Activated naive CD4-positive, alpha-beta T cell treated with anti-CD3 and anti-CD28 coated beads for 36 hours (primary cell): ENCODE measurements at regions not wholly inside any gene's neighbourhood (a gene's known extent, or its start where the extent isn't known, plus 50 kb on each side); places are given as distances from the start of the nearest gene placed in this dataset.

Source experiments
- CTCF ChIA-PET: fragments of 350-600 bp; sonication (Branson Sonifier 250); formaldehyde crosslinking; loops from one replicate; lab custom pipeline; 2021; ENCODE audit warnings: antibody characterized with exemption; lab: Charles Lee
- DNase-seq: peaks from one replicate; pipeline ENCODE4 v3.0.0-alpha.2; 2020
- H3K27ac Mint-ChIP-seq: one replicate; pipeline ENCODE4 v1.8.0; 2021; ENCODE audit warnings: mild to moderate bottlenecking, mixed read lengths
- H3K27me3 Mint-ChIP-seq: one replicate; pipeline ENCODE4 v1.8.0; 2021; ENCODE audit warnings: low read depth, mixed read lengths
- H3K36me3 Mint-ChIP-seq: one replicate; pipeline ENCODE4 v1.8.0; 2021; ENCODE audit warnings: low read depth, mixed read lengths
- H3K4me1 Mint-ChIP-seq: one replicate; pipeline ENCODE4 v1.8.0; 2021; ENCODE audit warnings: low read depth, mixed read lengths
- H3K4me3 Mint-ChIP-seq: one replicate; pipeline ENCODE4 v1.8.0; 2021; ENCODE audit warnings: mild to moderate bottlenecking, moderate library complexity, mixed read lengths
- H3K9me3 Mint-ChIP-seq: one replicate; pipeline ENCODE4 v1.8.0; 2021; ENCODE audit warnings: mixed read lengths
- intact Hi-C: fragments of 100-400 bp; cut with micrococcal nuclease; formaldehyde crosslinking; loops from one replicate; pipeline ENCODE4 v1.15.1; 2023

DNA sequence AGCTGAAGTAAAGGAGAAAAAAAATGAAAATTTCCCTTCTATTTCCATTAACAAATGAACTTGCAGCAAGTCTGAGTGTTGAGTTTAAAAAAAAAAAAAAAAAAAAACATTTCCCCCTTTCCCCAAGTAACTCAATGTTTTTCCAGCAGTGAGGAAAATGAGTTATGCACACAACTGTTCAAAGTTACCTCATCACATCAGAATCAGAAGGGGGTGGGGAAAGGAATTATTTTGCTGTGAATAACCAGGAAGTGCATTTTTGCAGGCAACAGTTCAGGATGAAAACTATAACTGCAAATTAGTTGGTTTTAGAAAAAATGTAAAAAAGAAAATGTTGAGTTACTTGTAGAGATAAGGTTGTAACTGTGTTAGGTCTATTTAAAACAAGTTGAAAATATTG lies 568.9 kb upstream of the CITED2 start:
- H3K27ac Mint-ChIP-seq: no peak overlapping the region
- intact Hi-C loops: no loop called here
- CTCF ChIA-PET: interaction anchor here (0.7 kb wide), 1 partner anchor 325 kb away, joined by 4 read pairs; no protein-coding TSS in a partner anchor
- no peaks in the 10 kb centered on the region for H3K4me1 Mint-ChIP-seq
- H3K27me3 Mint-ChIP-seq: peaks cover 4% of the 10 kb centered on the region
- no peaks in the 10 kb centered on the region for H3K9me3 Mint-ChIP-seq
- H3K36me3 Mint-ChIP-seq: no peaks in the 10 kb centered on the region
- no peak overlapping the region for H3K4me3 Mint-ChIP-seq
- DNase-seq: no peak

DNA sequence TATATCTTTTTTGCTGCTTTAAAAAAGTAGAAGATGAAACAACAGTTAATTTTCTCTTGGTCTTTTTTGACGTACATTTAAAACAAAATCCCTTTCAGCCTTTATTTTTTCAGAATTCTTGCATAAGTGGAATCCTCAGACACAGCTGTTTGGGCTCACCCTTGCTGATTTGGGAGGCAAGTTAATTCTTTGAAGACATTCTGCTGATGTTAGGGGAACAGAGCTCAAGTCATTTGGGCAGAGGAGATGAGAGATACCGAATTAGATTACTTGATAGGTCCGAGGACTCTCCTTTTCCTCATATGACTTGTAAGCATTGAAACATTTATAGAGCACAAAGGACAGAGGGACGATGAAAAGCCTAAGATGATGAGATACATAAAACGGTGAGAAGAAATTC lies 567.9 kb upstream of the CITED2 start:
- intact Hi-C loops: no loop called here
- CTCF ChIA-PET: no interaction called here
- no peaks in the 10 kb centered on the region for H3K36me3 Mint-ChIP-seq

GRCh38 chr6:139941826-139942225 lies 567.4 kb upstream of the CITED2 start:
- Mint-ChIP-seq H3K4me1 (no peaks in the 10 kb centered on the region), H3K27ac (no peak overlapping the region), H3K27me3 (peaks cover 3% of the 10 kb centered on the region), H3K36me3 (no peaks in the 10 kb centered on the region), H3K9me3 (no peaks in the 10 kb centered on the region), H3K4me3 (no peak overlapping the region)
- intact Hi-C loops: no loop called here
- CTCF ChIA-PET: no interaction called here
- no peak for DNase-seq

More for the DNA sequence above, 567.9 kb upstream of the CITED2 start:
- Mint-ChIP-seq H3K4me1 (no peaks in the 10 kb centered on the region), H3K4me3 (no peak overlapping the region), H3K9me3 (no peaks in the 10 kb centered on the region), H3K27me3 (peaks cover 4% of the 10 kb centered on the region), H3K27ac (no peak overlapping the region)
- no peak for DNase-seq

- H3K9me3 Mint-ChIP-seq: no peaks in the 10 kb centered on the region
- no peaks in the 10 kb centered on the region for H3K36me3 Mint-ChIP-seq
- H3K4me1 Mint-ChIP-seq: no peaks in the 10 kb centered on the region
- intact Hi-C loops: no loop called here
- H3K27ac Mint-ChIP-seq: no peak overlapping the region
- CTCF ChIA-PET: no interaction called here
- H3K4me3 Mint-ChIP-seq: no peak overlapping the region
- no peak for DNase-seq
- H3K27me3 Mint-ChIP-seq: peaks cover 3% of the 10 kb centered on the region
Measured at GRCh38 chr6:139940741-139941729, 566.6 kb upstream of the CITED2 start.

GRCh38 chr6:139939189-139939979 lies 564.9 kb upstream of the CITED2 start:
- H3K27ac Mint-ChIP-seq: no peak overlapping the region
- intact Hi-C loops: no loop called here
- CTCF ChIA-PET: no interaction called here

DNA sequence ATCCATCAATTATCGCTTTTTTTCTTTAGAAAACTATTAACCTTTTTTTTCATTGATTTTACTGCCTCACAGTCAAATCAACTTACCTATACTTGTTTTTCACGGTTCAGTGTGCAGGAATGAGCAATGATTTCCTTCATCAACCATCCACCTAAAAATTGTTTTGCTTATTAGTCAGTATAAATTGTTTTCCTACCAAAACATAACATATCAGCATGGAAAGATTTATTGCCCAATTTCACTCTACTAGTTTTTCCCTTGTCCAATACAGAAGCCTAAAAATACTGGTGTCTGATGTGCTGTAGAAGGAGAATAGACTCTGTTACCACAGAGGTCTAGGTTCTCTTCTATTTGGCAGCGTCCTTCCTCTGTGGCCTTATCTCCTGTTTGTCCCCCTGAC lies 558.2 kb upstream of the CITED2 start:
- no peaks in the 10 kb centered on the region for H3K27me3 Mint-ChIP-seq
- CTCF ChIA-PET: no interaction called here
- intact Hi-C loops: no loop called here
- no peaks in the 10 kb centered on the region for H3K4me1 Mint-ChIP-seq
- H3K9me3 Mint-ChIP-seq: no peaks in the 10 kb centered on the region
- H3K36me3 Mint-ChIP-seq: no peaks in the 10 kb centered on the region
- no peak overlapping the region for H3K4me3 Mint-ChIP-seq
- no peak for DNase-seq
- H3K27ac Mint-ChIP-seq: no peak overlapping the region

More at GRCh38 chr6:139939189-139939979, 564.9 kb upstream of the CITED2 start:
- DNase-seq: no peak
- H3K4me1 Mint-ChIP-seq: no peaks in the 10 kb centered on the region
- H3K27me3 Mint-ChIP-seq: no peaks in the 10 kb centered on the region
- no peak overlapping the region for H3K4me3 Mint-ChIP-seq
- no peaks in the 10 kb centered on the region for H3K9me3 Mint-ChIP-seq
- no peaks in the 10 kb centered on the region for H3K36me3 Mint-ChIP-seq

- CTCF ChIA-PET: no interaction called here
- no peak for DNase-seq
- intact Hi-C loops: no loop called here
- Mint-ChIP-seq H3K36me3 (no peaks in the 10 kb centered on the region), H3K4me1 (no peaks in the 10 kb centered on the region), H3K27me3 (no peaks in the 10 kb centered on the region), H3K27ac (no peak overlapping the region), H3K4me3 (no peak overlapping the region), H3K9me3 (no peaks in the 10 kb centered on the region)
Measured at GRCh38 chr6:139931747-139932146, 557.3 kb upstream of the CITED2 start.

DNA sequence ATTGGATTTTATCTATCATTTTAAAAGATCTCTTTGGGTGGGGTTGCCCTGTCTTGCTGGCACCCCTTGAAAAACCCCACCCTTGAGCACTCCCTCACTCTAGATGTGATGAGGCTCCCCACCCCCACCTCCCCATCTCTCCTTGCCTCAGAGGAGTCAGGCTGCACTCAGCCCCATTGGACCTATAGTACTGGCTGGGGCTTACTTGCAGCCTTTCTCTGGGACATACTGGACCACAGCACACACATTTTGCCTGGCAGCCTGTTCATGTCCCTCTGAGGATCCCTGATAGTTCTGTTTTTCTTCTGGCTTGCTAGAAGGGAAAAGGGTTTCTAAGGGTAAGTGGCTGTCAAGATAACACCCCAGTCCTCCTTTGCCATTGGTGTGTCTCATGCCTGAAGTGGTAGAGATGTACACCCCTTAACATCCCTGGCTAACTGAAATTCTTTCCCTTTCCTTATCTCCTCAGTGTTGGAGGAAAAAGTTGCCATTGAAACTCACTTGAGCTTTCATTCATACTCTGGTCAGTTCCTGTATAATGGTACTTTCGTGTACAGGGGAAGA lies 553.4 kb upstream of the CITED2 start:
- intact Hi-C loops: loop anchor here (1.0 kb wide), 1 partner anchor 559 kb away; no protein-coding TSS in a partner anchor
- Mint-ChIP-seq H3K27ac (no peak overlapping the region), H3K9me3 (no peaks in the 10 kb centered on the region), H3K4me1 (no peaks in the 10 kb centered on the region), H3K27me3 (peaks cover 1% of the 10 kb centered on the region), H3K4me3 (no peak overlapping the region), H3K36me3 (no peaks in the 10 kb centered on the region)
- CTCF ChIA-PET: no interaction called here
- no peak for DNase-seq

DNA sequence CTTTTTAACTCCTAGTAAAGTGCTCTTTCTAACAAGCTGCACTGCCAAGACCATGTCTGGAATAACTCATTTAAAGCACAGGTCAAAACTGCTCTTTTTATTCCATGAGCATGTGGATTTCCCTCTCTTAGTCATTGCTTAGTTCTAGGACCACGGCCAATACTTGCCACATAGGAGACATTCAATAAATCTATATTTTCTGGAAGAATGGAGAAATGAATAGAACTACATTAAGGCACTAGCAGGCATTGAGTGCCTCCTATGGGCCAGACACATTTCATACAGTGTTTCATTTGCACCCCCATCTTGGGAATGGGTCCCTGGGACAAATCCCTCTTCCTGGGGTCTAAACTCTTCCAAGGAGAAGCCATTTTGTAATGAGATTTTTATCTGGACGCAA lies 552.8 kb upstream of the CITED2 start:
- CTCF ChIA-PET: no interaction called here
- Mint-ChIP-seq H3K27me3 (peaks cover 1% of the 10 kb centered on the region), H3K36me3 (no peaks in the 10 kb centered on the region), H3K4me3 (no peak overlapping the region), H3K4me1 (no peaks in the 10 kb centered on the region), H3K9me3 (no peaks in the 10 kb centered on the region), H3K27ac (no peak overlapping the region)
- intact Hi-C loops: loop anchor here (1.0 kb wide), 1 partner anchor 558 kb away; no protein-coding TSS in a partner anchor
- DNase-seq: peak; percentile 6

DNA sequence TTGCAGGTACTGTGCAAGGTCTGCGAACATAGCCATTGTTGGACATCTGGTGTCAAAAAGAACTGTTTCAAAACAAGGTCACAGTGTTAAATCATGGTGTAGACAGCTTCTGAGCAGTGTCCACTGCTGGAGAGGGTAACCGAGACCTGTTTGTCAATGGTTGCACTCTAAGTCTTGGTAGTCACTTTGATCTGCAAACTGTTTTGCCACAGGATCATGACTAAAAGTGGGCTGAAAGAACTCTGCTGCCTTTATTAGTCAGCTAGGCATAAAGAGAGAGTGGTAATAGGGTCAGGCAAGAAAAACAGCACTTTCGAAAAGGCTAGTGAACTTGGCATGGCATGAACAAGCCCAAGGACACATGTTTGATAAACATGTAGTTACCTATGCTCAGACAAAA lies 552.3 kb upstream of the CITED2 start:
- H3K36me3 Mint-ChIP-seq: no peaks in the 10 kb centered on the region
- H3K4me3 Mint-ChIP-seq: no peak overlapping the region
- DNase-seq: no peak
- no peaks in the 10 kb centered on the region for H3K4me1 Mint-ChIP-seq
- intact Hi-C loops: loop anchor here (1.0 kb wide), 1 partner anchor 557 kb away; no protein-coding TSS in a partner anchor
- H3K9me3 Mint-ChIP-seq: no peaks in the 10 kb centered on the region
- peaks cover 3% of the 10 kb centered on the region for H3K27me3 Mint-ChIP-seq
- no peak overlapping the region for H3K27ac Mint-ChIP-seq
- CTCF ChIA-PET: interaction anchor here (1.5 kb wide), 1 partner anchor 554 kb away, joined by 4 read pairs; no protein-coding TSS in a partner anchor

DNA sequence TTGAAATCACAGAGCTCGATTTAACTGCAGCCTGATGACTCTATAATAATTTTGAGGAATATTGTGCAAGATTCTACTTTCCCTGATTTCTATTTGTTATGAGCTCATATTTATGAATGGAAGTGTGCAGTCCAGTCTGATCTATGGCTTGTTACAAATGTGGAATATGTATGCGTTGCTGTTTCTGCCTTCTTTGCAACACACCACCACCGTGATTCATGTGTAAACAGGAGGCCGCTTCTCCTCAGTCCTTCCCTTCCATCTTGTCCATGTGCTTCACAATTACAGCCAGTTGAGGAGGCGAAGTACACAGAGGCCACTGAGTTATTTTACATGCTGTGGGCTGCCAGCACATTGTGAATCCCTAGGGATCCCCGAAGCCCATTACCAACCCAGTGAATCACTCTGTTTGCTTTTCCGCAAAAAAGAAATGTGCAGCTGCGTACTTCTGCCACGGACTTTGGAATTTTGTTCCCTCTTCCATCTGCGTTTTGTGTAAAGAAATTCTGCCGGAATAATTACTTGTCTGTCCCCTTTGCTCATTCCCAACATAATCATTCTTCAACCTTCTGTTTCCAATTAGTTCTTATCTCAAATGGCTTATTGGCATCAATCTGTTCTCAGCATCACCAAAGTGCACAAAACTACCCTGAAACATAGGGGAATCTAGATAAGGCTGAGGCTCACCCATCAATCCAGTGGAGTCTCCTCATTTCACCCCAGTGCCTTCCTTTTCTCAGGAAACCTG lies 551.6 kb upstream of the CITED2 start:
- H3K4me1 Mint-ChIP-seq: no peaks in the 10 kb centered on the region
- no peaks in the 10 kb centered on the region for H3K9me3 Mint-ChIP-seq
- intact Hi-C loops: no loop called here
- H3K27ac Mint-ChIP-seq: no peak overlapping the region
- peaks cover 6% of the 10 kb centered on the region for H3K27me3 Mint-ChIP-seq
- CTCF ChIA-PET: interaction anchor here (1.5 kb wide), 1 partner anchor 554 kb away, joined by 4 read pairs; no protein-coding TSS in a partner anchor
- no peak for DNase-seq
- no peaks in the 10 kb centered on the region for H3K36me3 Mint-ChIP-seq
- no peak overlapping the region for H3K4me3 Mint-ChIP-seq
